ENCODE measurements at regions not wholly inside any gene's neighbourhood (a gene's known extent, or its start where the extent isn't known, plus 50 kb on each side); places are given as distances from the start of the nearest gene placed in this dataset.
A peak's percentile ranks its signal among the peaks of the same experiment; 100 is the strongest.

DNA sequence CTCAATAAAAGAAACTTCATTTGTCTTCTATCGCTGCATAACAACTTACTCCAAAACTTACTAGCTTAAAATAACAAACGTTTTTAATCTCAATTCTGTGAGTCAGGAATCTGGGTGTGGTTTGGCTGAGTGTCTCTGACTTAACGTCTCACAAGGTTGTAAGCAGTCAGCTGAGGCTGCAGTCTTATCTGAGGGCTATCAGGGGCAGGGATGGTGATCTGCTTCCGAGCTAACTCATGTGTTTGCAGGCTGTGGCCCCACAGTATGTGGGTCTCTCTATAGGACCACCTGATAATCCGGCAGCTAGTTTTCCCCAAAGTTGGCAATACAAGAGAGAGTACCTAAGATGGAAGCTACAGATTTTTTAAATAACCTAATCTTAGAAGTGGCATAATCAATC, 234.2 kb upstream of the FGGY start:
- TF ChIP-seq POLR2AphosphoS5 (IDR thresholded peaks at IDR 0.05; ENCODE audit: insufficient read depth in 1 of 2, low read depth in 1 of 2), result peak in 1 of 2 donors; percentile 59
- no peak for TF ChIP-seq POLR2A (IDR thresholded peaks at IDR 0.05)
